Stromal cell of bone marrow (primary cell): ENCODE measurements at regions not wholly inside any gene's neighbourhood (a gene's known extent, or its start where the extent isn't known, plus 50 kb on each side); places are given as distances from the start of the nearest gene placed in this dataset.

Experiments
- DNase-seq: peaks from one replicate; pipeline ENCODE4 v3.0.0-alpha.2; 2012; ENCODE audit warnings: low read depth

DNA sequence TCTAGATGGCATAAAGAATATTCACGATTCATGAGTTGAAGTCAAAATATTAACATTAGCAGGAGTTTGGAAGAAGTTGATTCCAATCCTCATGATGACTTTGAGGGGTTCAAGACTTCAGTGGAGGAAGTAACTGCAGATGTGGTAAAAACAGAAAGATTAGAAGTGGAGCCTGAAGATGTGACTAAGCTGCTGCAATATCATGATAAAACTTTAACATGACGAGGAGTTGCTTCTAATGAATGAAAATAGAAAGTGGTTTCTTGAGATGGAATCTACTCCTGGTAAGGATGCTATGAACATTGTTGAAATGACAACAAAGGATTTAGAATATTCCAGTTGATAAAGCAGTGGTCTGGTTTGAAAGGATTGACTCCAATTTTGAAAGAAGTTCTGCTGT lies 70.1 kb upstream of the TMLHE start:
- no peak for DNase-seq

DNA sequence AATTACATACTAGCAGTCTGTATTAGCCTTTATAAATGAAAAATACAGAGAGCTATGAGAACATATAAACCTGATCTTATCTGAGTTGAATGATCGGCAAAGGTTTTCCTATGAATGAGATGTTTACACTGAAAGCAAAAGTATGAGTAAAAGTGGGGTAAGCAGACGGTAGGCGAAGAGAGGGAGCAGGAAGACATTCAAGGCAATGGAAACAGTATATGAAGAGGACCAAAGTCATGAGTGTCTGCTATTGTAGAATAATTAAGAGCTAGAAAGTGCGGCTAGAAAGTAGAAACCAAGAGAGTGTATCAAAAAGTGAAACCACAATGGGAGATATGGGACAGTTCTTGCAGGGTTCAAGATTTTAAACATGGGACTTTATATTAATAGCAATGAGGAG lies 67.0 kb upstream of the TMLHE start:
- DNase-seq, result no peak

DNA sequence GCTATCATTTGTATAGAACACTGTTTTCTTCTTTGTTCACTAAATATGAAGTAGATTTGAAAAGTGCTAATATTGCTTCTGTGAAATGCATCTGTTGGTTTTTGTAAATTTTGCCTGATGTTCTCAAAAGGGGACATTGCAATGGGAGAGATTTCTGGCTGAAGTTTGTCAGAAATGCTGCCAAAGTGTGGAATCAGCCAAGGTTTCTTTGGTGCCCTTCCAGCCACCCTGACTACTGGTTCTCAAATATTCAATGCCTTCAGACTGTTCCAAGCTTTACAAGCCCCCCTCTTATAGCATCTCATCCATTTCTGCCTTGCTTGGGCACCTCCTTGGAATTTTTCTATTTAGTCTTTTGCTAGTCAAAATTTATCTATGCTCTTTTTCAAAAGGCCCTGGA lies 60.6 kb upstream of the TMLHE start:
- no peak for DNase-seq

DNA sequence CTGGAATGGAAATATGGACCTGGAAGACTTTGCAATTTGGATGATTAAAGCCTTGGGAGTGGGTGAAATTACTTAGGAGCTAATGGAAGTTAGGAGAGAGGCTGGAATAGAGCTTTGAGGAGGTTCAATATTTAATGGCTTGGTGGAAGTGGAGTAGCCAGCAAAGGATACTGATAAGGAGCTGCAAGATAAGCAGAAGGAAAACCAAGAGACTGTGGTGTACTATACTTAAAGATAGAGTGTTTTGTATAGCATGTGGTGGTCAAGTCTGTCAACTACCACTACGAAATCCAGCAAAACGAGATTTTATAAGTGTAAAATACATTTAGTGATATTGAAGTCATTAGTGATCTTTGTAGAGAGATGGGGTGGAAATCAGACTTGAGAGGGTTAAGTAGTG lies 54.0 kb upstream of the TMLHE start:
- no peak for DNase-seq
